ENCODE measurements at regions not wholly inside any gene's neighbourhood (a gene's known extent, or its start where the extent isn't known, plus 50 kb on each side); places are given as distances from the start of the nearest gene placed in this dataset.
"Not testable (repeated sequence)": the region's sequence is repeated elsewhere in the genome, so short reads cannot be mapped to it uniquely, and the experiment has no call there.

DNA sequence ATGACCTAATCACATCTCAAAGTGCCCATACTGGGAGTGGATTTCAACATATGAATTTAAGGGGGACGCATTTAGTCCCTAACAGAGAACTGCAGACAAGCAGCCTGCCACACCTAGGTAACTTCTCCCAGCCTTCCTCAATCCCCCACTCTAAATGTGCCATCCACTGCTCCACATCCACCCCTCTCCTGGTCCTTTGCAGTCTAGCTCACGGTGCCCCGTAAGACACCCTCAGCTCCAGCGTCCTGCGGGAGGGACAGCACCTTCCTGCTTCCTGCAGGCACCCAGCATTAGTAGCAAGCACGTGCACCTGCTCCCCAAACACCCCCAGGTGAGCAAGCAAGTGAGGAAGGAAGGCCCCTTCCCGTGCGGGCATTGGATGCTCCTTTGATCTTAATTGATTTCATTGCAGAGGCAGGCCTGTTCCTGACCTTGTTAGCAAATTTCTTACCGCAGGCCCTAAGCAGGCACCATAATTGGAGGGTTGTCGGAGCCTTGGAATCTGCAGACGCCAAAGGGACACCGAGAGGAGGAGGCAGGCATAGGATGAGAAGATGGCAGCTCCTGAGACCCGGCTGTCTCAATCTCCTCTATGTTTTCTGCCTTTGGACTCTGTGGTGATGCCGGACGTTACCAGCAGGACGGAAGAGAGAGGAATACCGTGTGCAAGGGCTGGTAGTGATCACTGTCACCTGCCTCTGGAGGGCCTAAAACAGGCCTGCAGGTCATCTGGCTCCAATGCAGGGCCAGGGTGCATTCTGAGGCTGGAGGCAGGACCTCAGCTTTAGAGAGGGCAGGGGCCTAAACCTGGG, 75.8 kb upstream of the CHST15 start:
- Histone ChIP-seq H3K9me3 (no peaks in the 10 kb centered on the region), H3K27me3 (no peaks in the 10 kb centered on the region), H3K4me1 (no peaks in the 10 kb centered on the region), H3K27ac (no peak overlapping the region), H3K36me3 (no peaks in the 10 kb centered on the region), H3K4me3 (no peak overlapping the region)
- intact Hi-C loops (cut with DNase I; ENCODE audit: low total_unique reads) (no loop called here), in situ Hi-C loops (cut with MboI; ENCODE audit: low sequenced_read_pairs in 4 of 4) (no loop called here)
- no peak for TF ChIP-seq POLR2A (IDR thresholded peaks at IDR 0.05)
- TF ChIP-seq, protein P1, sequence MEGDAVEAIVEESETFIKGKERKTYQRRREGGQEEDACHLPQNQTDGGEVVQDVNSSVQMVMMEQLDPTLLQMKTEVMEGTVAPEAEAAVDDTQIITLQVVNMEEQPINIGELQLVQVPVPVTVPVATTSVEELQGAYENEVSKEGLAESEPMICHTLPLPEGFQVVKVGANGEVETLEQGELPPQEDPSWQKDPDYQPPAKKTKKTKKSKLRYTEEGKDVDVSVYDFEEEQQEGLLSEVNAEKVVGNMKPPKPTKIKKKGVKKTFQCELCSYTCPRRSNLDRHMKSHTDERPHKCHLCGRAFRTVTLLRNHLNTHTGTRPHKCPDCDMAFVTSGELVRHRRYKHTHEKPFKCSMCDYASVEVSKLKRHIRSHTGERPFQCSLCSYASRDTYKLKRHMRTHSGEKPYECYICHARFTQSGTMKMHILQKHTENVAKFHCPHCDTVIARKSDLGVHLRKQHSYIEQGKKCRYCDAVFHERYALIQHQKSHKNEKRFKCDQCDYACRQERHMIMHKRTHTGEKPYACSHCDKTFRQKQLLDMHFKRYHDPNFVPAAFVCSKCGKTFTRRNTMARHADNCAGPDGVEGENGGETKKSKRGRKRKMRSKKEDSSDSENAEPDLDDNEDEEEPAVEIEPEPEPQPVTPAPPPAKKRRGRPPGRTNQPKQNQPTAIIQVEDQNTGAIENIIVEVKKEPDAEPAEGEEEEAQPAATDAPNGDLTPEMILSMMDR (IDR thresholded peaks at IDR 0.05 in 4 of 5, conservative IDR thresholded peaks at IDR 0.05 in 1 of 5): no peak
- ATAC-seq (no peak), DNase-seq (no peak)

DNA sequence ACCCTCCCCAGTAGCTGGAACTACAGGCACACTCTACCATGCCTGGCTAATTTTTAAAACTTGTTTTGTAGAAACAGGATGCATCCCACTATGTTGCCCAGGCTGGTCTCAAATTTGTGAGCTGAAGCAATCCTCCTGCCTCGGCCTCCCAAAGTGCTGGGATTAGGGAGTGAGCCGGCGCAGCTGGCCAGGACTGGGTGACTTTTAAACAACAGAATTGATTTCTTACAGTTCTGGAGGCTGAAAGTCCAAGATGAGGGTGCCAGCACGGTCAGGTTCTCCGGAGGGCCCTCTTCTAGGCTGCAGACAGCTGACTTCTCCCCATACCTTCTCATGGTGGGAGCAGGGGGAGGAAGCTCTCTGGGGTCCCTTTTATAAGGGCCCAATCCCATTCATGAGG, 75.2 kb upstream of the CHST15 start:
- in situ Hi-C loops (cut with MboI; ENCODE audit: low sequenced_read_pairs in 4 of 4) (no loop called here), intact Hi-C loops (cut with DNase I; ENCODE audit: low total_unique reads) (no loop called here)
- H3K4me3 ChIP-seq: no peak overlapping the region
- ATAC-seq (no peak), DNase-seq (no peak)
- H3K27ac ChIP-seq: no peak overlapping the region
- no peaks in the 10 kb centered on the region for H3K4me1 ChIP-seq
- no peaks in the 10 kb centered on the region for H3K36me3 ChIP-seq
- H3K9me3 ChIP-seq: no peaks in the 10 kb centered on the region
- H3K27me3 ChIP-seq: no peaks in the 10 kb centered on the region
- TF ChIP-seq POLR2A (IDR thresholded peaks at IDR 0.05): no peak
- TF ChIP-seq, protein P1 (IDR thresholded peaks at IDR 0.05 in 4 of 5, conservative IDR thresholded peaks at IDR 0.05 in 1 of 5): no peak

DNA sequence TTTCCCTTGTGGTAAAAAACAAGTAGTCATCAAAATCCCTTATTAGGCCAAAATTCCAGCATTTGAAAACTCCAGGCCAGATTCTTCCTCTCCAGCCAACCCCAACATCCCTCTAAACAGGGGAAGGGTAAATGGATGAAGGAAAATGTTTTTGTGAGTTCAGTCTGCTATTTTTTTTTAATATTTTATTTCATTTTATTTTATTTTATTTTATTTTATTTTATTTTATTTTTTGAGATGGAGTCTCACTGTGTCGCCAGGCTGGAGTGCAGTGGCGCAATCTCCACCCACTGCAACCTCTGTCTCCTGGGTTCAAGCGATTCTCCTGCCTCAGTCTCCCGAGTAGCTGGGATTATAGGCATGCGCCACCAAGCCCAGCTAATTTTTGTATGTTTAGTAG, 74.5 kb upstream of the CHST15 start:
- DNase-seq; H3K36me3 ChIP-seq; H3K27ac ChIP-seq; H3K4me1 ChIP-seq; H3K4me3 ChIP-seq; intact Hi-C loops (cut with DNase I; ENCODE audit: low total_unique reads); H3K27me3 ChIP-seq; ATAC-seq; in situ Hi-C loops (cut with MboI; ENCODE audit: low sequenced_read_pairs in 4 of 4); H3K9me3 ChIP-seq: not testable (repeated sequence)

DNA sequence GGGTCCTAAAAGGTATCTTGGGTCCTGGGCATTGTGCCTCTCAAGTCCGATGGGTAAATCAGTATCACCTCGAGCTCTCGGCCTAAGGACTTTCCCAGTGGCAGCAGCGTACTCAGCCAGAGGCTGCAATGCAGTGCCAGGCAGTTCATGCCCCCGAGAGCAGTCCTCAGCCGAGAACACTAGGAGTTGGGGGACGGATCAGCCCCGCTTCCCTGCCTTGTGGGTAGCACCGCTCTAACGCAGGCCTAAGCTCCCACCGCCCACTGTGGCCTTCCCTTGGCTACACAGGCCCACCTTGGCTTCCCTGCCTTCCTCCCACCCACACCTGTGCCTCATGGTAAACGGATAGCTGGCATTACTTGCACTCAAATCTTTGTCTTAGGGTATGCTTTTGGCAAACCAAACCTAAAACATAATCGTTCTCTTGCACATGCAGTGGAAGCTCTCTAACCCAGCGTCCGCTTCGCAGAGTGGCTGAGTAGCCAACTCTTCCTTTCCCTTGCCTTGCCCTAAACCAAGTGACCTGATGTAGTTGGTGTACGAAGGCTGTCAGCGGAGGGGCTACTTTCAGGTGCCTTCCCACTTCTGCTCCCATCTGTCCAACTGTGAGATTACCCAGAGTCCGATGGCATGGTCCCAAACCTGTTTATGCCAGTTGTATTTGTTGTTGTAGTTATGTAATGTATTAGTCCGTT, 73.2 kb upstream of the CHST15 start:
- Histone ChIP-seq H3K9me3 (no peaks in the 10 kb centered on the region), H3K27ac (no peak overlapping the region), H3K27me3 (no peaks in the 10 kb centered on the region), H3K36me3 (no peaks in the 10 kb centered on the region), H3K4me3 (no peak overlapping the region), H3K4me1 (no peaks in the 10 kb centered on the region)
- intact Hi-C loops (cut with DNase I; ENCODE audit: low total_unique reads) (no loop called here), in situ Hi-C loops (cut with MboI; ENCODE audit: low sequenced_read_pairs in 4 of 4) (no loop called here)
- ATAC-seq: no peak
- DNase-seq: no peak
- TF ChIP-seq, protein P1 (IDR thresholded peaks at IDR 0.05 in 4 of 5, conservative IDR thresholded peaks at IDR 0.05 in 1 of 5): no peak
- TF ChIP-seq POLR2A (IDR thresholded peaks at IDR 0.05): no peak

DNA sequence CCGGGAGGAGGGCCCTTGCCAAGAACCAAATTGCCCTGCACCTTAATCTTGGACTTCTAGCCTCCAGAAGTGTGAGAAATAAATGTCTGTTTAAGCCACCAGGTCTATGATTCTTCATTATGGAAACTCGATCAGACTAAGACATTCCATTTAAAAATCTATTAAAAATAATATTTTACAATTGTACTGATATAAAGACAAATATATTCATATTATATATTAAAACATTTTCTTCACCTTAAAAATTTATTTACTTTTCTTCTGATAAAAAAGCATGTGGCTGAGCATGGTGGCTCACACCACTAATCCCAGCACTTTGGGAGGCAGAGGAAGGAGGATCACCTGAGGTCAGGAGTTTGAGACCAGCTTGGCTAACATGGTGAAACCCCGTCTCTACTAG, 72.4 kb upstream of the CHST15 start:
- no peaks in the 10 kb centered on the region for H3K9me3 ChIP-seq
- H3K36me3 ChIP-seq: no peaks in the 10 kb centered on the region
- no peaks in the 10 kb centered on the region for H3K4me1 ChIP-seq
- TF ChIP-seq, protein P1 (IDR thresholded peaks at IDR 0.05 in 4 of 5, conservative IDR thresholded peaks at IDR 0.05 in 1 of 5): no peak
- no peak for TF ChIP-seq POLR2A (IDR thresholded peaks at IDR 0.05)
- DNase-seq: no peak
- H3K27ac ChIP-seq: no peak overlapping the region
- no peak for ATAC-seq
- in situ Hi-C loops (cut with MboI; ENCODE audit: low sequenced_read_pairs in 4 of 4): no loop called here
- H3K27me3 ChIP-seq: no peaks in the 10 kb centered on the region
- intact Hi-C loops (cut with DNase I; ENCODE audit: low total_unique reads): no loop called here
- no peak overlapping the region for H3K4me3 ChIP-seq

Data from gastrocnemius medialis (tissue), 4 donors.